HG03196 (cell line): ENCODE measurements at regions not wholly inside any gene's neighbourhood (a gene's known extent, or its start where the extent isn't known, plus 50 kb on each side); places are given as distances from the start of the nearest gene placed in this dataset.
"Not testable (repeated sequence)": the region's sequence is repeated elsewhere in the genome, so short reads cannot be mapped to it uniquely, and the experiment has no call there.

Source experiments
- ATAC-seq: cut with Tn5 transposase; IDR thresholded peaks from one replicate; pipeline ENCODE4 v1.9.1; 2021; ENCODE audit not compliant: unreplicated experiment

DNA sequence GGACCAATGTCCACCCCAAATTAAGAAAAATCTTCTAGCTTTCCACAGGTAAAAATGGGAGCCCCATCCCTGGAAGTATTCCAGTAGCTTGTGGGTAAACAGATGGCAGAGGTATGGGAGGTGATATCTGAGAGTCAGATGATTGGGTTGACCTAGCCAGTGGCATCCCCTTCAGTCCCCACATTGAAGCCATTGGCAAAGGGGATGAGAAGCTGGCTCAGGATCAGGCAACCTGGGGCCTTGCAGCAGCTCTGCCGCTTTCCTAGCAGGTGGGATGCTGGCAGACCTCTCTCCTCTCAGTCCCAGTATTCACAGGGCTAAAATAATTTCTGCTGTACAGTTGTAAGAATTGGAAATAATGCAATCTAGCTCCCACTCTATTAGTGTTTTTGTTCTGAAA, 108.9 kb upstream of the KCNG1 start:
- ATAC-seq, result no peak

DNA sequence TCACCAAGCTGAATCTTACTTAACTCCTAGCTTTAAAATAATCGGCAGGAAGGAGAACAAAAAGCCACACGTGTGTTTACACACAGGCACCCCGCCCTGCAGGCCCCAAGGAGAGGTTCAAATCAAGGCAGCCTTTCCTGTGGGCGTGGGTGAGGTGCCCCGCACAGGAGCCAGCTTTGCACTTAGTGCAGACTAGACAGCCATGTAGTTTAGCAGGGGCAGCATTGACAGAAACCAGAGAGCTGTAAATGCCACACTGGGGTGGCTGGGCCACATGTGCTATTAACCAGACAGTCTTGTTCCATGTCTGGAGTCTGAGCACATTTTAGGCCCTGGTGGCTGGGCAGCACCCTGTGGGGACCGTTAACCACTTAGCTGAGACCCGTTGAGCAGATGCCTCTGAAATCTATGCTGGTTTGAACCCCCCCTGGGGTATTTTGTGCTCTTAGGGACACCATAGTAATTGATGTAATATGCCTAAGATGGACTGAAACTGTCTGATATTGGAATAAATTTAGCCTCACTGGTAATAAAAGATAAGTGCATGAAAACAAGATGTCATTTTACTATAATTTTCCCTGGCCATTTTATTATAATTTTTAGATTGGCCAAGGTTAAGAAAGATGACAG, 106.4 kb upstream of the KCNG1 start:
- ATAC-seq, result no peak

DNA sequence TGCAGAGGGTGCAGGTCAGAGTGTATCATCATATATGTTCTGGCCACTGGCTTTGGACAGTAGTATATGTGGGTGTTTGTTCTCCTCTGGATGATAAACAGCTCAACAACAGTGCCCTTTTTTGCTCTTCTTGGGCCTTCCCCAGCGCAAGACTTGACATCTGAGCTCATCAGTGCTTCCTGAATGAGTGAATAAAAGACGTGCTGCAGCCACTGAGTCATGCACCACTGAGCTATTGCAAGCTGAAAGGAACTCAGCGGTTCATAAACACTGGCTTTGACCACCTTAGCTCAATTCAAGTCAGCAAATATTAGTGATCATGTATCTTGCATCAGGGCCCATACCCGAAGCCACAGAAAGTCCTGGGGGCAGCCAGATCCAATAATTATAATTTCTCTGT, 105.3 kb upstream of the KCNG1 start:
- peak; percentile 64 for ATAC-seq

DNA sequence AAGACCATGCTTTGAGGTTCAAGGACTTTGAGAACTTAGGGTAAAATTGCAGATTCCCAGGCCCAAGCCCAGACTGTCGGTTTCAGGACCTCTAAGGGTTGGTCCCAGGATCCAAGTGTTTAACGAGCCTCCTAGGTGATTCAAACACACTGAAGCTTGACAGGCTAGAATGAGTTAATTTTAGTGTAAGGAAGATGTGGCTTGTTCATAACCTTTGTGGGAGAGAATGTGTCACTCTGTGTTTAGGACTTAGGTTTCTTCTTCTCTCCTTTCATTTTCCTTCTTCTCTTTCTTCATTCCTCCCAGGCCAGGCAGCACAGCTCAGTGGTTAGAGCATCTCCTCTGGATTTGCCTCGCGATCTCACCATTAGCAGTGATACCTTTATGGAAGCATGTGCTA, 104.8 kb upstream of the KCNG1 start:
- ATAC-seq, result no peak

DNA sequence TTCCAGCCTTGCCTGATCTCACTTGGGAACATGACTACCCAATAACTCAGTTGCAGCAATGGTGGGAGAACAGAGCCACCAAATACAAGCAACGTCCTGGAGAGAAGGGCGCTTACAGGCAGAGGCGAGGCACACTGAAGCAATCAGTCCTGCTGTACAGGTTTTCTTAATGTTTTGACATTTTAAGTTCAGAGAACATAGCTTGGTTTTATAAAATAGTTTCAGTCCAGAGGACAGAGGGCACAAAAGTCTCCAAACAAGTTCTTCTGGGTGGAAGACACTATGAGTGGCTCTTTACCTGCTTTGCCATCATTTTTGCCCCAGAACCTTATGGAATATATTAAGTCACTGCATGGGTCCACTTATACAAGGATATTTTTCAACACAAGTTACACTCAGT, 103.4 kb upstream of the KCNG1 start:
- no peak for ATAC-seq

DNA sequence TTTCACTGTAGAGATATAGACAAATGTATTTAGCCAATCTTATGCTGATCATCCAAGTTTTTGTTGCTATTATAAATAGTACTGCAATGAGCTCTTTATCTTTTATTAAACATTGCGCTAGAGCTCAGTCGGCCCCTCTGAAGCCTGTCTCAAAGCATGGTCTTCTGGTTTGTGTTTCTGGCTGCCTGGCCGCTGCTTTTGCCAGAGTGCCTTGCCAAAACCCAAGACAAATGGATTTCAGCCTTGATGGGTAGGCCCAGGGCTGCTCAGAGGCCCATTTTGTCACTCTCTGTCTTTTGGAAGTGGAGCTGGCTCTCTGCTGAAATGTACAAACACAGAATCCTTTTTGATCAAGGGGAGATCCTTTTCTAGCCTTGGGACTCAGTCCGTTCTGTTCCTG, 102.9 kb upstream of the KCNG1 start:
- ATAC-seq, result no peak

DNA sequence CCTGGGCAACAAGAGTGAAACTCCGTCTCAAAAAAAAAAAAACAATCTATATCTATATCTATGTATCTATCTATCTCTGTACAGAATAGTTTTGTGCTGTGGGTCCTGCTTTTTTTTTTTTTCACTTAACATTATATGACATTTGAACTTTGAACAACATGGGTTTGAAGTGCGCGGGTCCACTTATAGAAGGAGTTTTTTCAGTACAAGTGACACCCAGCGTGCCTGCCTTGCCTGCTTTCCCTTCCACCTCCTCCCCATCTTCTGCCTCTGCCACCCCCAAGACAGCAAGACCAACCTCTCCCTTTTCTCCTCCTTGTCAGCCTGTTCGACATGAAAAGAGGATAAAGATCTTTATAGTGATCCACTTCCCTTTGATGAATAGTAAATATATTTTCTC, 102.2 kb upstream of the KCNG1 start:
- no peak for ATAC-seq

DNA sequence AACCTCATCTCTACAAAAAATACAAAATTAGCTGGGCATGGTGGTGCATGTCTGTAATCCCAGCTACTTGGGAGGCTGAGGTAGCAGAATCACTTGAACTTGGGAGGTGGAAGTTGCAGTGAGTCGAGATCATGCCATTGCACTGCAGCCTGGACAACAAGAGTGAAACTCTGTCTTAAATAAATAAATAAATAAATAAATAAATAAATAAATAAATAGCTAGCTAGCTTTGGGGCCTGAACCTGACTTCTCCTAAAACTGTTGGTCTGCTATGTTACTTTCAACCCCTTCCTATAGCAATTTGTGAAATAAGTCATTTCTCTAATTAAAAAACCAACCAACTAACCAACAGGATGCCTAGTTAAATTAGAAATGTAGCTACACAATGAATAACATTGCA, 101.0 kb upstream of the KCNG1 start:
- ATAC-seq, result not testable (repeated sequence)

DNA sequence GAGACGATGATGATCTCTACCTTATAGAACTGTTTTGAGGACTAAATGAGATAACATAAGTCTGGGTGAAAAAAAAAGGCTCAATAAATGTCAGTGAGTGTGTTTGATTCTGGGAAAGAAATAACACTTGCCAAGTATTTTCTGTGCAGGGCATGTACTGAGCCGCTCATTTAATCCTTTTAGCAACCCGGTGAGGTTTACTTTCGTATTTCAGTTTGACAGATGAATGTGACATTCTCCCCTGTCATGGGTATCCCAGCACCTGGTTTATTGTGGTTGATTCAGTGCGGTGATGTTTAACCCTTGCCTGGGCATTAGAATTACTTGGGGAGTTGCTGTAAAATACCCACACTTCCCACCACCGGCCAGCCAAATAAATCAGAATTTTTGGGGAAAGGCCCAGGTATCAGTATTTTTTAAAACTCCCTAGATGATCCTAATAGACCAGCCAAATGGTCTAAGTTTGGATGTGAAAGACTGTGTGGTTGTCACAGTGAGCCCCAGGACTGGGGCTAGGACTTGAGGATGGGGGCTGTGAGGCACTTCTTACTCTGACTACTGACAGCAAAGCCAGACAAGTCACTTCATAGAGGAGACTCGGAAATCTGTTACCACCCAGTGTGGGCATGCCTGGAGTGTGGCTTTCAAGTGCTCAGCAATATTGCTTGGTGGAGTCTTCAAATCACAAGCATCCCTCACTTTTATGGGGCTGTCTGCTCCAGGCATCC, 100.2 kb upstream of the KCNG1 start:
- ATAC-seq, result no peak

DNA sequence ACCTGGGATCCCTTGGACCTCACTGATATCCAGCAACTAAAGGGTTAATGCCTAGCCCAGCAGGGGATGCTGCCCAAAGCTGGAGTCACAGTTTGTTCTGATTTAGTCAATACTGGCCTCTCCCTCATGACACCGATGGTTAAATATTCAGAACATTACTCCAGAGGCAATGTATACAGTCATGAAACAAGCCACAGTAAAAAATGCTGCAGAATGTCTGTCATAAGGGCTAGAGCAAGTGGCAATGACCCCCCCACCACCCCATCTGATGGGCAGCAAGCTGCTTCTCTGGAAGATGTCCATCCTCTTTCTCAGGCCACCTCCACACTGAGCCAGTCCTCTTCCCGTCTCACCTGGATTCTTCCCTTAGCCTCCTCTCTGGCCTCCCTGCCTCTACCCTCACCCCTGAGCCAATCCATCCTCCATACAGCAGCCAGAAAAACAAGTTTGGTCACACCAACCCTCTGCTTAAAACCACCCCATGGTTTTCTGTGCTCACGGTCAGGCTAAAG, 99.0 kb upstream of the KCNG1 start:
- ATAC-seq, result no peak

DNA sequence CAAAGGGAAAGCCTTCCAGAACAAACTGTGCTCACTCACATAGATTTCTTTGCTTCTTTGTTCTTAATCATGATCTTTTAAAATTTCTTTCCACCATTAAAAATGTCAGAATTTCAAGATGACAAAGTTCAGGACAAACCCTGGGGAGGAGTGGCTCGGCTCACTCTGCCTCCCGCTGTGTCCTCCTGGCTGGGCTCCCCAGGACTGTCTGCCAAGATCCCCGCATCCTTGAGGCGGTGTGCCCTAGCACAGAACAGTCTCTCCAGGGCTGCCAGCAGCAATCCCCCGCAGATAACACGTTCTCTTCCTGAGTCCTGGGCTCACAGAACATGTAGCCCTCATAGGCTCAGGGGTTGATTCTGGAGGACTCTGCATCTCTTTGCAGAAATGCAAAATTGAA, 98.4 kb upstream of the KCNG1 start:
- ATAC-seq, result no peak

DNA sequence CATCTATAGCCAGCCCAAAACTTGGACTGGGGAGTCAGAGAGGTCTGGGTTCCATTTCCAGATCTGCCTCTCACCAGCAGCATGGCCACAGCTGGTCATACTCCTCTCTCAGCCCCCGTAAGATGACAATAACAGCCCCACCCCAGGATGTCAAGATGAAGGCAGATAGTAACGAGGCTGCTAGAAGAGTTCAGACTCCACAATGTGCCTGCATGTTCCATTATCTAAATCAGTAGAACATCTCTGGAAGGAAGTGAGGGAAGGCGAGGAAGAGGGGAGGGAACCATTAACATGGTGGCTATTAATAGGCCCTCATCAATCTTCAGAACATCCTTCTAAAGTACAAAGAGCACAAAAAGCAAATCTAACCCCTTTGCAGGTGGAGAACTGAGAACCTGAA, 98.0 kb upstream of the KCNG1 start:
- ATAC-seq, result no peak

DNA sequence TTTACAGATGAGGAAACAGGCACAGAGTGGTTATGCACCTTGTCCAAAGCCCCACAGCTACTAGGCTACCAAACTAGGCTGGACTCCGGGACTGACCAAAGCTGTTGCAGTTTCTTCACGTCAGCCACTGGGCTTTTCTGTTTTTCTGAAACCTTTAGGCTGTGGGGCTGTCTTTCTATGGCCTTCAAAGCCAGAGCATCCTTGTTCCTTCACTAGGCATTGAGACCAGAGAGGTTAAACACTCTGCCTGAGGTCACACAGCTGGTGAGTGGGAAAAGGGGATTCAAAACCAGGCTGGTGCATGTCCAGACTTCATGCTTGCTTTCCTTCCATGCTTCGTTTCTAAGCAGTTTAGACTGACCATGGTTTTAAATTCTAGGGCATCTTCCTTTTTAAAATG, 97.5 kb upstream of the KCNG1 start:
- no peak for ATAC-seq

DNA sequence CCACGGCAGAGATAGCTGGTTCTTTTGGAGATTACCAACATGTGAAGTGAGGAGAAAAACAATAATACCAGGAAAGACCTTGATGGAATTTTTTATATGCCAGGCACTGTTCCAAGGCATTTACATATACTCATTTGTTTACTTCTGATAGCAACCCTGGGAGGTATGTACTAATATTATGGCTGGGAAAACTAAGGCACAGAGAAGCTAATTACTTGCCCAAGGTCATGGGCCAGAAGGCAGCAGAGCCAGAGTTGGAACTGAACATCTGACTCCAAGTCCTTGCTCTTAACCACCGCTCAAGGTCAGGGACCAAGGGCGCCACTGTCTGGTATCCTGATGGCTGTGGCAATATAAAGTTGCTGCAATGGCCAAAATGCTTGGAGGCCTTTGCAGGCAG, 97.0 kb upstream of the KCNG1 start:
- no peak for ATAC-seq

DNA sequence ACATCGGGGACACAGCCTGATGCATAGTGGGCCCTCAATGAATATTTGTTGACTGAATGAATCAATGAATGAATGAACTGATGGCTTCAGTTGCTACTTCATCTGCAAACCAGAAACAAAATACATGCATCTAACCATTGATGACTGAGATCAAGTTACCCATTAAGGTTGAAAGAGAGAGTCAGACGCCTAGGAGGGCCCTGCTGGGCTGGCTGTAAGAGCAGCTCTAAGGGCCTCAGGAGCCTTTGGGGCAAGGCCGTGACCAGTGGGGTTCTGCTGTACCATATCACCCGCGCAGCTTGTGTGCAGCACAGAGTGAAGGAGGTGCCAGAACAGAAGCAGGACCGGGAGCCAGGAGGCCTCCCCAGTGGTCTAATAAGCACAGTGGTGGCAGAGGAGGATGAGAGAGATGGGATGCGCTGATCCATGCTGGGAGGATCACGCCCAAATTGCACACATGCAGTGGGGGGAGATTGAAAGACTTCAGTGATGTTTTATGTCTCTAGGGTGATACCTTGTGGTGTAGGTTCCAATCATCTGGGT, 96.1 kb upstream of the KCNG1 start:
- no peak for ATAC-seq

DNA sequence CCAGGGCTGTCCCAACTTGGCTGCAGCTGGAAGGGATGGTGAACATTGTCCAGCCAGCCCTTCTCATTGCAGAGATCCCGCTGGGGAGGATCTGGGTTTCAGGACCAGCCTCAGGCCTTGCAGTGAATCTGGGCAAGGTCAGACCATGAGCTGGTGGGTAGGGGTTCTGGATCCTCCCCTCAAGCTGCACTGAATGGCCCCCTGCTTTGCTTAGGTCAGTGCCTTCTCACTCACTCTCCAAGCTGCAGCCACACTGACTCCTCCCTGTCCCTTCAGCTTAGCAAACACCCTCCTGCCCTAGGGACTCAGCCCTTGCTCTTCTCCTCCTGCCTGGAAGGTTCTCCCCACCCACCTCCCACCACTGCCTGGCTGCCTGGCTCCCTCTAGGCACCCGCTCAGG, 95.3 kb upstream of the KCNG1 start:
- no peak for ATAC-seq

DNA sequence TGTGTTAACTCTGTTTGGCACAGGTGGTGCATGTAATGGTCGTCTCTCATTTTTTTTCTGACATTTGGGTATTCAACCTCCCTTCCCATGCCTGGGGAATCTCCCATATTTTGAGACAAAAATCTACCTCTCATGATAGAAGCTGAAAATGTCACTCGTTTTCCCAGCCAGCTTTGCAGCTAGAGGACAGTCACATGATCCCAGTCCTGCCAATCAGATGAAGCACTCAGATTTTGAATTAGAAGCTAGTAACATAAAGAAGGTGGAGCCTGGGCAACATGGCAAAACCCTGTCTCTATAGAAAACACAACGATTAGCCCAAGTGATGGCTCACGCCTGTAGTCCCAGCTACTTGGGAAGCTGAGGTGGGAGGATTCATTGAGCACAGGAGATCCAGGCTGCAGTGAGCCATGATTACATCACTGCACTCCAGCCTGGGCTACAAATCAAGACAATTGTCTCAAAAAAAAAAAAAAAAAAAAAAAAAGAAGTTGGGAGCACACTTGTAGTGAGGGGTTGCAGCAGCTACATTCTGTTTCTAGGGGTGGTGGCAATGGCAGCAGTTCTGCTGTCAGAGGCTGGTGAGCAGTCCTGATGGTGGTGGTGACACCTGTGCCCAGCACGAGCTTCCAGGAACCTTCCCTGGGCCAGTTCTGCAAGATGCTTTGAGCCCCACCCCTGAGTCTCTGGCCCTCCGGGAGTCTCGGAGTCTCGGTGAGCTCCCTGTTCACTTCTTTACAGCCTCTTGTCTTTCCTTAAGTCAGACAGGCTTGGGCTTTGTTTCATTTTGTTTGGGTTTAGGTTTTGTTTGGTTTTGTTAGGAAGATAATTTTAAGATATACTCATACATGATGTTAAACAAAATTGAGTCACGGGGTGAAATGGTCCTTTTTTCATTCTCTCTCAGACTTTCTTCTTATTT, 94.1 kb upstream of the KCNG1 start:
- ATAC-seq, result no peak

DNA sequence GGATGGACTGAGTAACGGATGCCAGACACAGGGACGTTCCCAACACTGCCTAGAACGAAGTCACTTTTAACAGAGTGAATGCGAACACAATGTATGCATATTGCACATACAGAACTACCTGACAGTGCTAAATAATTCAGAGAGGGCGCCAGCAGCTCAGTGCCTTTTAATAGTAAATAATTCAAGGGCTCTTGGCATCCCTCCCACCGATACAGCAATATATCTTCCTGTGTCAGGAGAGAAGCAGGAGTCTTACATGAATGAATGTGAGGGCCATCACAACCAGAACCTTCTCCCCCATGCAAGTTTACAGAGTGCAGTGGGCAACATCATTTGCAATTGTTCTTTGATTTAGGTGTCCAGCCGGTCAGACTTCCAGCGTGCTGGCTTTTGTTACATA, 88.4 kb upstream of the KCNG1 start:
- ATAC-seq, result no peak

DNA sequence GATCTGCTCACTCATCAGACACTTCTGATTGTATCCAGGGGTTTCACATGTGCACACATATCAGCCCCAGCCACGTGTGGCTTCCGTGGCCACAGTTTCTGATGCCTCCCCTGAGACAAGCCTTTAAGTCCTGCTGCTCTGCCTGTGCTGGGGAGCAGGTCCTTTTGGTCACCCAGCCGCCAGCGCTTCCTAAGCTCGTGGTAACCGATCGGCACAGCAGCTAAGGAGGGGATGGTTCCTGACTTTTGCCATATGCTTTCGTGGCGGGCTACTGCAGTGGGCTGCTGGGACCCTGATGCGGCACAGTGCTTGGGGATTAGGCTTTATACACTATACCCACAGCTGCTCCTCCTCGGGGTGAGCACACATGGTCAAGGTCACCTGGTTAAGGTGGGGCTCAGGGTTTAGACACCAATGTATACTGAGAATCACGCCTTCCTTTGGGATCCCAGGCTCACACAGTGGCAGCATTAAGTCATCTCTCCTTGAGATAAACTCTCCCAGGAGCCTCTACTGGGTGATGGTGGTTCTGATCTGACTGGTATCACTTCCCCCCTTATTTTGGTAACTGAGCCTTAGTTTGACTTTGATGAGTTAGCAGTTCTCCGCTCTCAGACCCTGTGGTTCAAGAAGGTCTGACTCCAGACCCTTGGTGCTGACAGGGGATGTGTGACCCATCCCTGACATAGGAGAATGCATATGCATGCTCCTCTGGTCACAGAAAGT, 85.9 kb upstream of the KCNG1 start:
- no peak for ATAC-seq

DNA sequence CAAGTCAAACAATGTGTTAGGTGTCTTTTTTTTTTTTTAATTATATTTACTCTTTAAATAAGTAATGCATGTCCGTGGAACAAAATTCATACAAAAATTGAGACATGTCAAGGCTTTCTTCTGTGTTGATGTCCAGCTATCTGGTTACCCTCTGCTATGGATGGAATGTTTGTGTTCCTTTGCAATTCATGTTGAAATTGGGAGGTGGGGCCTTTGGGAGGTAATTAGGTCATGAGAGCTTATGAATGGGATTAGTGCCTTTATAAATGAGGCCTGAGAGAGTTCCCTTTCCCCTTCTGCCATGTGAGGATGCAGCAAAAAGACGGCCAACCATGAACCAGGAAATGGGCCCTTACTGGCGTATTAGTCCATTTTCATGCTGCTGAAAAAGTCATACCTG, 83.1 kb upstream of the KCNG1 start:
- ATAC-seq, result no peak
